ENCODE measurements at regions not wholly inside any gene's neighbourhood (a gene's known extent, or its start where the extent isn't known, plus 50 kb on each side); places are given as distances from the start of the nearest gene placed in this dataset.

- TF ChIP-seq GTF3C2 (IDR thresholded peaks at IDR 0.05; ENCODE audit: borderline replicate concordance, extremely low read depth, insufficient read length) (no peak), FOS (IDR thresholded peaks at IDR 0.05; ENCODE audit: extremely low read depth, insufficient read length) (no peak), ELF2 (CRISPR knock-in tag; IDR thresholded peaks at IDR 0.05) (no peak), YY1 (IDR thresholded peaks at IDR 0.05; ENCODE audit: borderline replicate concordance in 1 of 3, control insufficient read depth in 1 of 3, extremely low read depth in 1 of 3, insufficient read depth in 3 of 3, insufficient read length in 1 of 3, insufficient replicate concordance in 2 of 3, low read depth in 1 of 3, low read length in 2 of 3) (no peak), TAF9B (IDR thresholded peaks at IDR 0.05; ENCODE audit: partially characterized antibody) (no peak), NBN (IDR thresholded peaks at IDR 0.05; ENCODE audit: low read depth) (no peak), ZNF274 (IDR thresholded peaks at IDR 0.05; ENCODE audit: borderline replicate concordance, low read depth, low read length) (no peak), ARHGAP35 (IDR thresholded peaks at IDR 0.05; ENCODE audit: partially characterized antibody) (no peak), TAF7 (tag; IDR thresholded peaks at IDR 0.05) (no peak)
Observed at GRCh38 chr13:48819376-48819775, 156.3 kb upstream of the FNDC3A start (continued).

GRCh38 chr13:48819899-48820298 is 155.8 kb upstream of the FNDC3A start:
- intact Hi-C loops (cut with micrococcal nuclease) (no loop called here), in situ Hi-C loops (cut with MboI) (no loop called here)
- 2% methylated on average over 4 of the region's 4 CpGs for WGBS (ENCODE audit: insufficient coverage, low coverage, missing lambda C conversion rate)
- Histone ChIP-seq H3K27me3 (ENCODE audit: control insufficient read depth in 2 of 2, insufficient read depth in 2 of 2, low read length in 2 of 2) (no peaks in the 10 kb centered on the region), H3K79me2 (ENCODE audit: control insufficient read depth, insufficient read depth, low read length) (no peaks in the 10 kb centered on the region), H4K20me1 (replicated peaks; ENCODE audit: control insufficient read depth, insufficient read depth, low read length) (no peaks in the 10 kb centered on the region), H3K4me2 (ENCODE audit: insufficient read depth, low read length) (no peak overlapping the region), H3K9me3 (replicated peaks; ENCODE audit: control insufficient read depth, insufficient read depth, low read depth, low read length) (no peaks in the 10 kb centered on the region), H2AFZ (ENCODE audit: low read depth, low read length) (no peak overlapping the region), H3K4me1 (replicated peaks in 1 of 2; ENCODE audit: control insufficient read depth in 2 of 2, insufficient read depth in 2 of 2, low read length in 2 of 2) (no peaks in the 10 kb centered on the region), H3K27ac (ENCODE audit: extremely low read depth, low read depth, low read length) (no peak overlapping the region), H3K36me3 (ENCODE audit: control insufficient read depth, insufficient read depth, low read length) (no peaks in the 10 kb centered on the region), H3K4me3 (no peak overlapping the region), H3K9ac (ENCODE audit: insufficient read depth in 1 of 2, low read depth in 2 of 2, low read length in 2 of 2) (no peak overlapping the region), H3K9me1 (ENCODE audit: control insufficient read depth, insufficient read depth, low read length) (no peaks in the 10 kb centered on the region)
- no peak for DNase-seq (ENCODE audit: extremely low read depth in 1 of 4, low spot score in 3 of 4)
- POLR2A ChIA-PET = no interaction called here
- CTCF ChIA-PET (ENCODE audit: low intra/inter-chr PET ratio) = no interaction called here
- ATAC-seq = no peak
- BruUV-seq (replicated peaks) = no TSS peak
- FAIRE-seq = no peak
- TF ChIP-seq ZBTB49 (CRISPR knock-in tag; IDR thresholded peaks at IDR 0.05; ENCODE audit: borderline replicate concordance) (no peak), RAD21 (CRISPR knock-in tag; conservative IDR thresholded peaks at IDR 0.05 in 1 of 2, IDR thresholded peaks at IDR 0.05 in 1 of 2) (no peak), ZNF707 (CRISPR knock-in tag; conservative IDR thresholded peaks at IDR 0.05) (no peak), MXI1 (IDR thresholded peaks at IDR 0.05; ENCODE audit: low read depth, low read length) (no peak)

Data from K562 (cell line).